IPS-NIHi11 (cell line): ENCODE measurements at regions not wholly inside any gene's neighbourhood (a gene's known extent, or its start where the extent isn't known, plus 50 kb on each side); places are given as distances from the start of the nearest gene placed in this dataset.
A peak's percentile ranks its signal among the peaks of the same experiment; 100 is the strongest.

Source experiments
- DNase-seq: peaks from one replicate; pipeline ENCODE4 v3.0.0; 2012; ENCODE audit warnings: mixed read lengths, low spot score

GRCh38 chr2:23200068-23200786 is 184.8 kb upstream of the KLHL29 start:
- no peak for DNase-seq

DNA sequence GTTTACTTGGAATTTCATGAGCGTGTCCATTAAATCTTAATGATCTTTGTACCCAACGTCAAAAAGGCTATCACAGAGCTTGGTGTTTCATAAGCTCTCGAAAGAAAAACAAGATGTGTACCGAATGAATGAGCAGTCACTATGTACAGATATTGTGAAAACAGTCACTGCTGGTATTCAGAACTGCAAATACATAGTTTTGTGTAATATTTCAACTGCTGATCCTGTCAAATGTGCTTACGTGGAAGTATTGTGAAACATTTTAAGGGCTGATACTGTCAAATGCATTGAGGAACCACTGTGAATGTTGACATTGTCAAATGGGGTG is 184.2 kb upstream of the KLHL29 start:
- no peak for DNase-seq

- DNase-seq, result no peak
Observed at GRCh38 chr2:23203383-23203782, 181.6 kb upstream of the KLHL29 start.

DNA sequence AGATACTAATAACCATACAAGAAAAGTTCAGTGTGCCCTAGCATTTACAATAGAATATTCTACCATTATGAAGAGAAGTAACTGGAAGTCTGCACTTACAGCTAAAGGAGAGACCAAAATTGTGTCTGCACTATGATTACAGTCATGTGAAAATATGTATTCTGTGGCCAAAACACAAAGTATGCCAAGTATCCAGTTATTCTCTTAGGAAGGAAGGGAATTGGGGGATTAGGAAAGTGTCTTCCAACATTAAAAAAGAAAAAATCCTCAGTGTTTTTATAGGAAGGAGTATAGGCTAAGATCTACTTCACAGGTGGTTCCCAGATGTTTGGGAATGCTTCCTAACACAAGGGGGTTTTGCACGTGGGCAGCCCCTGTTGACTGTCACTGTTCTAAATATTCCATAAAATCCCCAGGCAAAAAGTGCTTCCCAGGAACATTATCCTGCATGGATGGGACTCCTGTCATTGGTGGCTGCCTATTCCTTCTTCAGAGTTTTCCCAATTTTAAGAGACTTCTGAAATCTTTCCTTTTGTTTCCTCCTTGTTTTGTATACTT is 180.2 kb upstream of the KLHL29 start:
- no peak for DNase-seq

- no peak for DNase-seq
Observed at GRCh38 chr2:23206650-23207049, 178.3 kb upstream of the KLHL29 start.

DNA sequence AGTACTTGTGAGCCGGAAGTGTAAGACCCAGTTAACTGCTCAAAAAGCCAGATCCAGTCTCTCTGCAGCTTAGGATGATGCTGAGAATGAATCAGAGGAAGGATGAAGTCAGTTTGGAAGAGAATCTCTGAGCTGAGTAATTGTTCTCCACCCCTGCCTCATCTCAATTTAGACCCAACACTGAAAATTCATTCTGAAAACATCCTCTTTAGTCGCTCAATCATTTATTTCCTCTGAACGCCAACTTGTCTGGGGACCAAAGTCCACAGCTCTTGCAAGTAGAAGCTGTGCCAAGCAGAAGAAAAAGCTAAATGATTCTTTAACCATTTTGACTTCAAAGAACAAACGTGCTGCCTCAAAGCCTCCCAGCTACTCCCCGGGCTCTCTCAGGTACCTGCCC is 177.1 kb upstream of the KLHL29 start:
- no peak for DNase-seq

DNA sequence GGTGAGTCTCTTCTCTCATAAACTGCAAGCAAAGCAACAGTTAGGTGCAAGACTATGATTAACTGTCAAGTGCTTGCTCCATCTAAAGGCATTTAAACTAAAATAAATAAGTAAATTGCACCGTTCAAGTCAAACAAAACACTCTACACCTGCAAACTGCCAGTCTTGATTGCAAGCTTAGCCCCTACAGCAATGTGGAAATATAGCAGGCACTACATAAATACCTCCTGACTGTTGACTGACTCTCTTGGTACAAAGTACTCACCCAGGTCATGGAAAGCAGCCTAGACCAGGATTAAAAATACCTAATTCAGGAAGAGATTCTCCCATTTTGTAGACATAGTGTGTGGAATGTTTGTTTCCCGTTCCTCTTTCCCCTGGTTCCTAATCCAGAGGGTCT is 176.6 kb upstream of the KLHL29 start:
- DNase-seq, result no peak

- no peak for DNase-seq
Observed at GRCh38 chr2:23209059-23209458, 175.9 kb upstream of the KLHL29 start.

GRCh38 chr2:23211987-23212583 is 172.9 kb upstream of the KLHL29 start:
- DNase-seq, result no peak

- no peak for DNase-seq
Observed at GRCh38 chr2:23213196-23213595, 171.8 kb upstream of the KLHL29 start.

DNA sequence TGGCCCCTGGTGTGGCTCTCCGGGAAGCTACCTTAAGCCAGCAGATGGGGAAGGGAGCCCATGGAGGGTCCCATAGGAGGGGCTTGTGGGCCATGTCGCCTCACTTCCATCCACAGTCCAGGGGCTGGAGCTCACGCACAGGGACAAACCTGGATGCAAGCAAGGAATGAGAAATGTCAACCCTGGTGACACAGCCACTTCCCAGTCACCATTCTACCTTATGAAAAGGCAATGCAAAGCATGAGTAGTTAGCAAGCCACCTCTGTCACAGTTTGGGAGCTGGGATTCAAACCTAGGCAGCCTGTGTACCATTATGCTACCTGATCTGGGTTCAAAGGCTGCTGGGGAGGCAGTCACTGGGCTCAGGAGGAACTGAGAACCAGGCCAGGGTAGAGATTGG is 170.0 kb upstream of the KLHL29 start:
- no peak for DNase-seq

DNA sequence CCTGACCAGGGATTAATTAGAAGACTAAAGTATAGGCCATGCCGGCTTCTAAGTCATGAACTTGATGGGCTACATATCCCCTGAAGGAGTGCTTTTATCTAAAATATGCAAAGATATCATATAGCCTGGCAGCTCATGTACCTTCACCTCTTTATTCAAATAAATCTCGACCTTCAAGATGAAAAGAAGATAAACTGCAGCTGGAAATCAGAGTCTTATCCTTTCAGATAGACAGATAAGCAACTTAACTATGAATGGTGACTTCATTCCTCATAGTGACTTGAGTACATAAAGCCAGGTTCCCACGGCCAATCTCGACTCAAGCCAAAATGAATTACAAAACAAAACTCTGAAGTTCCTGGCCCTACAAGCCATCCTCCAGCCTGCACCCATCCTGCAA is 165.3 kb upstream of the KLHL29 start:
- DNase-seq, result no peak

- DNase-seq, result no peak
Observed at GRCh38 chr2:23220513-23221094, 164.4 kb upstream of the KLHL29 start.

GRCh38 chr2:23221236-23221635 is 163.7 kb upstream of the KLHL29 start:
- DNase-seq, result no peak

GRCh38 chr2:23221901-23222300 is 163.1 kb upstream of the KLHL29 start:
- DNase-seq, result no peak

DNA sequence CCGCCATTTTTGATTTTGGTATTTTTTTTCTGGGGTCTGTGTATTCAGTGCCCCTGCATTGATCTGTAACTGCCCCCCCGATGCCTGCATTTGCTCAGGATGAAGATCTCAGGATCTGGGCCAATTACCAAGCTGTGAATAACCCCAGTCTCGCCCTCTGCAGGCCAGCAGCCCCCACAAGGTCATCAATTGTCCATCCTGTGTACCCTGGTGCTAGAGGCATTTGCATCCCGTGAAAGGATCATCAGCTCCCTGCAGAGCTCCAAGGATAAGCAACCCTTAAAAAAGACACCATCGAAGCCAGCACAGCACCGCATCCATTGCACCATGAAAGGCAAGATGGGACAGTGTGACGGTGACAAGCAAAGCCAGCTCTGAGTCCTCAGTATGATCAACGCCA is 154.1 kb upstream of the KLHL29 start:
- peak; percentile 59 for DNase-seq

DNA sequence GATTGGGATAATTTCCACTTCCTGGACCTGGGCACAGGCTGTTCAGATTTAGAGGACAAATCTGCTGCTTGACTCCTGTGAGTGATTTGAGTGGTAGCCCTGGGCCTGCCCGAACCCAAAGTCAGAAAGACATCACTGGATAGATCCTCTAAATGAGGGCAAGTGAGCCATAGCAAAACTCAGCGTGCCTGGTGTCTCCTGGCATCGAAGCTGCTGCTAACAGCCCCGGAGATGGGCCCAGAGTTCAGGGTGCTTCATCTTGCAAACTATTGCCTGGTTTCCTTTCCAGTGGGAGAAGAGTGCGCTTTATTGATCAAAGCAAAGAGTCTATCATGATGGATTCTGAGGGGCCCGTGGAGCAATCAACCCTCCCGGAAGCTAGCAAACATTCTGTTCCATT is 153.1 kb upstream of the KLHL29 start:
- DNase-seq, result no peak

DNA sequence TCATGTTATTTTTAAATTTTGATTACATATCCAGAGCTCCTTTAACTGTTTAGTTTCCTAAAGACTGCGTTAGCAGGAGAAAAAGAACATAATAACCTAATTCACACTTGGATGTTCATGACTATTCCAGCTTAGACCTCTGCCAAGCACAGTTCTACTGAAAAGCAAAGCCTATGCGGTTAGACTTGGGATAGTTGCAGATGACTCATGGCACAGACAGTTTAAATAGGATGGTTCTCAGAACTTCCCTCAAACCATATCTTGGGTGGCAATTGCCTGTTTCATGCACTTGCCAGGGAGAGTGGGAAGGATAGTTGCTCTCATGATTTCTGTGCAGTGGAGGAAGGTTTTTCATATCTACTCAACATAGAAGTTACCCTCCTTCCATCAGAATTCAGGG is 149.7 kb upstream of the KLHL29 start:
- no peak for DNase-seq

DNA sequence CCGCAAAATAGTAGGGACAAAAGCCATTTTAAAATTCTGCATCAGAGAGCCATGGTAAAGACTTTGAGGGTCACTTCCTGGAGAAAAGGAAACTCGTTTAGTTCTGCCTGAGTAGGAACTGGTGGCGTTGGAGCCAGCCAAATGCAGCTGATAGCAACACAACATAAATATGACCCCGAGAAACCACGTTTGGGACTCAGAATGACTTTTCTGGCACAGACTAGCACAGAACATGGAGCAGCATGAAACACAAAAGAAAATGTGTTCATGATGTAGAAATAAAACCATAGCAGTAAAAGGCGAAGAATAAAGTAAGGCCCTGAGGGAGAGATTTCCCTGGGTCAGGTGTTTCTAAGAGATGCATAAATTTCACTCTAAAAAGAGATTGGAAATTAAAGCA is 149.2 kb upstream of the KLHL29 start:
- DNase-seq, result no peak

DNA sequence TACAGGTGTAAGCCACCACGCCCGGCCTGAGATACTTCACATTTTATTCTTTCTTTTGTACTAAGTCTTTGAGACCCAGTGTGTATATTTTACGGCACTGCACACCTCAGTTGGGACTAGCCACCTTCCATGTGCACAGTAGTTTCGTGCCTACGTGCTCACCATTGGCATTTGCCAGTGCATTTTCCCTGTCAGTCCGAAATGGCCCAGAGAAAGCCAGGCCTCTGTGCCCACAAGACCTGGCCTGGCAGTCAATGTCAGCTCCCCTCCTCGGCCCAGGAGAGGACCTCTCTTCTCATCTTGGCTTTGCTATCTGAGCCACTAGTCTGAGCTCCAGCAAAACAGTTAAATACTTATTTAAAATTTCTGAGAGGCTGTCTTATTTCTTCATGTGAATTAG is 147.8 kb upstream of the KLHL29 start:
- no peak for DNase-seq

DNA sequence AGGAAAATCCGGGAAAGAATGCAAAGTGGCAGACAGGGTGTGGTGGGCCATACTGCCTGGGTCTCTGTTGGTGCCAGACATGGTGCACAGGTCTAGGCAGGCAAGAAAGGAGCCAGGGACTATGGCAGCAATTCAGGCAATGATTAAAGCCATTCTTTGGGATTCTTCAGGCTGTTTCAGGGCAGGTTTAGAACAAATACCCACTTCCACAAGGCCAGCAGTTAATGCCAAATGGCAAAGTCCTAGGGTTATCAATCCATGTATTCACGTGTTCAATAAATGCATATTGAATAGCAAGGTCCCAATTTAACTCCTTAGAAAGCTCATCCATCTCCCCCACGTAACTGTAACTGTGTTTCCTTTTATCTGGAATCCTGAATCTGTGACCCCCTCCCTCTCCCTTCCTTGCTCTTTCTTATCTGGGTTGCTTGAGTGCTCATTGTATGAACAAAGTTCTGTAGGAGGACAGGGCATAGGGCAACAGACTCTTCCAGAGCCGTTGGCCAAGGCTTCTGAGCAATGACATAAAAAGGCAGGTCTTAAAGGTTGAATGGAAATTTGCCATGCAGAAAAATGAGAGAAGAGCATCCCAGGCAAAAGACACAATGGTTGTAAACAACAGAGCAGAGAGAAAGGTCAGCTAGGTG is 146.8 kb upstream of the KLHL29 start:
- no peak for DNase-seq

GRCh38 chr2:23239374-23239773 is 145.6 kb upstream of the KLHL29 start:
- DNase-seq, result no peak

- no peak for DNase-seq
Observed at GRCh38 chr2:23241121-23241520, 143.9 kb upstream of the KLHL29 start.
